ENCODE measurements at regions not wholly inside any gene's neighbourhood (a gene's known extent, or its start where the extent isn't known, plus 50 kb on each side); places are given as distances from the start of the nearest gene placed in this dataset.

- no peak overlapping the region for H3K4me3 Mint-ChIP-seq
- H3K36me3 Mint-ChIP-seq (ENCODE audit: low read depth), result no peaks in the 10 kb centered on the region
Observed at GRCh38 chr6:147637620-147638195, 129.2 kb downstream of the SAMD5 start.

GRCh38 chr6:147639279-147639678 lies 130.8 kb downstream of the SAMD5 start:
- Mint-ChIP-seq H3K4me1 (peaks cover 5% of the 10 kb centered on the region), H3K27ac (no peak overlapping the region), H3K36me3 (ENCODE audit: low read depth) (no peaks in the 10 kb centered on the region), H3K27me3 (ENCODE audit: low read depth) (no peaks in the 10 kb centered on the region), H3K9me3 (peaks cover 4% of the 10 kb centered on the region), H3K4me3 (no peak overlapping the region)
- no peak for TF ChIP-seq CTCF (IDR thresholded peaks at IDR 0.05; ENCODE audit: unreplicated experiment in 3 of 3)

More at GRCh38 chr6:147637620-147638195, 129.2 kb downstream of the SAMD5 start:
- peaks cover 10% of the 10 kb centered on the region for H3K9me3 Mint-ChIP-seq
- H3K4me1 Mint-ChIP-seq, result peaks cover 5% of the 10 kb centered on the region
- no peaks in the 10 kb centered on the region for H3K27me3 Mint-ChIP-seq (ENCODE audit: low read depth)
- TF ChIP-seq CTCF (IDR thresholded peaks at IDR 0.05; ENCODE audit: unreplicated experiment in 3 of 3), result no peak
- no peak overlapping the region for H3K27ac Mint-ChIP-seq

- Mint-ChIP-seq H3K4me3 (no peak overlapping the region), H3K27me3 (ENCODE audit: low read depth) (no peaks in the 10 kb centered on the region), H3K9me3 (no peaks in the 10 kb centered on the region), H3K4me1 (peaks cover 5% of the 10 kb centered on the region), H3K36me3 (ENCODE audit: low read depth) (no peaks in the 10 kb centered on the region), H3K27ac (no peak overlapping the region)
- TF ChIP-seq CTCF (IDR thresholded peaks at IDR 0.05; ENCODE audit: unreplicated experiment in 3 of 3), result no peak
Observed at GRCh38 chr6:147640606-147641005, 132.1 kb downstream of the SAMD5 start.

GRCh38 chr6:147641511-147641910 lies 133.0 kb downstream of the SAMD5 start:
- no peaks in the 10 kb centered on the region for H3K9me3 Mint-ChIP-seq
- H3K27me3 Mint-ChIP-seq (ENCODE audit: low read depth), result no peaks in the 10 kb centered on the region
- peaks cover 5% of the 10 kb centered on the region for H3K4me1 Mint-ChIP-seq
- no peak overlapping the region for H3K4me3 Mint-ChIP-seq
- no peak for TF ChIP-seq CTCF (IDR thresholded peaks at IDR 0.05; ENCODE audit: unreplicated experiment in 3 of 3)
- H3K36me3 Mint-ChIP-seq (ENCODE audit: low read depth), result no peaks in the 10 kb centered on the region
- no peak overlapping the region for H3K27ac Mint-ChIP-seq

- no peak for TF ChIP-seq CTCF (IDR thresholded peaks at IDR 0.05; ENCODE audit: unreplicated experiment in 3 of 3)
- H3K4me3 Mint-ChIP-seq, result no peak overlapping the region
- H3K27ac Mint-ChIP-seq, result no peak overlapping the region
- no peaks in the 10 kb centered on the region for H3K27me3 Mint-ChIP-seq (ENCODE audit: low read depth)
- no peaks in the 10 kb centered on the region for H3K9me3 Mint-ChIP-seq
- no peaks in the 10 kb centered on the region for H3K36me3 Mint-ChIP-seq (ENCODE audit: low read depth)
- H3K4me1 Mint-ChIP-seq, result peaks cover 5% of the 10 kb centered on the region
Observed at GRCh38 chr6:147642458-147642857, 134.0 kb downstream of the SAMD5 start.
